Testis (tissue), 2 donors: ENCODE measurements at regions not wholly inside any gene's neighbourhood (a gene's known extent, or its start where the extent isn't known, plus 50 kb on each side); places are given as distances from the start of the nearest gene placed in this dataset.

Source experiments
- CTCF ChIP-seq, 3 experiments: fragments of 450-650 bp in 2 of 3; fragments of 200-600 bp in 1 of 3; sonication (generic) in 1 of 3; IDR thresholded peaks; one replicate each; pipeline ENCODE4 v1.5.1; 2016 to 2019; ENCODE audit warnings: antibody characterized with exemption in 3 of 3, mild to moderate bottlenecking in 2 of 3, moderate library complexity in 1 of 3
- POLR2A ChIP-seq: fragments of 450-650 bp; IDR thresholded peaks from one replicate; pipeline ENCODE4 v1.6.1; 2017; ENCODE audit warnings: antibody characterized with exemption, mild to moderate bottlenecking, moderate library complexity

GRCh38 chr18:27711382-27711781, 465.5 kb downstream of the CDH2 start:
- no peak for TF ChIP-seq CTCF (IDR thresholded peaks at IDR 0.05)
- TF ChIP-seq POLR2A = no peak
